GM21515 (cell line): ENCODE measurements at regions not wholly inside any gene's neighbourhood (a gene's known extent, or its start where the extent isn't known, plus 50 kb on each side); places are given as distances from the start of the nearest gene placed in this dataset.
"Not testable (repeated sequence)": the region's sequence is repeated elsewhere in the genome, so short reads cannot be mapped to it uniquely, and the experiment has no call there.

Experiments used
- ATAC-seq: cut with Tn5 transposase; IDR thresholded peaks from one replicate; pipeline ENCODE4 v1.9.1; 2021; ENCODE audit not compliant: unreplicated experiment

DNA sequence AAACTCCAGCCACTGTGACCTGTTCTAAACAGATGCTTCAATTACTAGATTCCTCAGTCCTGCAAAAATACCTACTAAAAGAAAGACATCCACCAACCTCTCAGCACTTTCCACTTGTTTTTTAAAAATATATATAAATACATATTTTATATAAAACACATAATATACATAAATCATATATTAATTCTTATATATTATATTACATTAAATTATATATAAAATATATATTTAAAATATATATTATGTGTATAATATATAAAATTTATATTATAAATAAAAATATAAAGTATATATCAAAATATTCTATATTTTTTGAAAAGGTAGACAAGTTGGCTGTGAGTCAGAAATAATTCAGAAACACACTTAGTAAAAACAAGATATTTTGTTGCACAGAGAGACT, 2371.8 kb upstream of the ACO1 start:
- ATAC-seq = no peak

DNA sequence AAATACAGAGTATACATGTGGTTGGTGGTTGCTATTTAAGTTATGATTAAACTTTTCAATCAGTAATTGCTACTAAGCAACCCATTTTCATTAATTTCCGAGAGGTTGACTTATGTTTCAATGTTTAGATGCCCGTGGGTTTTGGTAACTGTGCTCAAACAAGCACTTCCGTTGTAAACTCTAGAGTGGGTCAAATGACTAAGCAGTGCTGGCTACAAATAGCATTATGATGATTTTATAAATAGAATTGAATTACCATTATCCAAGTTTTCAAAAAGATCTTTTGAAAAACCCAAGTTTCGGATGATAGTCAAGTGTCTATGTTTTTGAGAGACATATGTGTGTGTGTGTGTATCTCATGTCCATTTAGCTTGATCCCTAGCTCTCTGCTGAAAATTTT, 2369.4 kb upstream of the ACO1 start:
- ATAC-seq = no peak

DNA sequence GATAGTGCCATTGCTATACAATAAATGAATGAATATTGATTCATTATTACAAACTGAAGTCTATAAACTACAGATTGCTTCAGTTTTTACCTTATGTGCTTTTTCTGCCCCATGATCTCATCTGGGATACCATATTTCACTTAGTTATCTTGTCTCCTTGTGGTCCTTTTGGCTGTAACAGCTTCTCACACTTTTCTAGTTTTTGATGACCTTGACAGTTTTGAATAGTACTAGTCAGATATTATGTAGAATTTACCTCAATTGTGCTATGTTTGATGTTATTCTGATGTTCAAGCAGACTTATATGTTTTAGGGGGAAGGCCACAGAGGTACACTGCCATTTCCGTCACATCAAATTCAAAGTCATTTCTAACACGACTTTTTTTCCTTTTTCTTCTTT, 2364.3 kb upstream of the ACO1 start:
- ATAC-seq = no peak

DNA sequence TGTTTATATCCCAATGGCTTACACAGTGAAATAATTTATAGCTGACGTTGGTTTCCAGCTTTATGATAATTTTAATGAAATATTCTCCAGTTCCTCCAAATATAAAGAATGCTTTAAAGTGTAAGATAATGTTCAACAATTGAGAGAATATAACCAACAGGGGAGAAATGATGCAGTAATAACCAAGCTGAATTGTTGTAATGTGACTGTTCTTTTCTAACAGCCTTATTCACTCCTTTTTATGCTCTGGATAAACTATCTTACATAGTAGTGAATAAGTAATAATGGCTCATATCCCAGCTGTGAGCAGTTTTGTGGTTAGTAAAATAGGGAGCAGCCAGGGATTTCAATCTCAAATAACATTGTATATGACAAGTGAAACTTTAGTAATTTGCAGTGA, 2348.7 kb upstream of the ACO1 start:
- ATAC-seq = no peak

- no peak for ATAC-seq
These were observed 2347.9 kb upstream of the ACO1 start for GRCh38 chr9:30036558-30036957.

GRCh38 chr9:30039712-30040111, 2344.7 kb upstream of the ACO1 start:
- no peak for ATAC-seq

DNA sequence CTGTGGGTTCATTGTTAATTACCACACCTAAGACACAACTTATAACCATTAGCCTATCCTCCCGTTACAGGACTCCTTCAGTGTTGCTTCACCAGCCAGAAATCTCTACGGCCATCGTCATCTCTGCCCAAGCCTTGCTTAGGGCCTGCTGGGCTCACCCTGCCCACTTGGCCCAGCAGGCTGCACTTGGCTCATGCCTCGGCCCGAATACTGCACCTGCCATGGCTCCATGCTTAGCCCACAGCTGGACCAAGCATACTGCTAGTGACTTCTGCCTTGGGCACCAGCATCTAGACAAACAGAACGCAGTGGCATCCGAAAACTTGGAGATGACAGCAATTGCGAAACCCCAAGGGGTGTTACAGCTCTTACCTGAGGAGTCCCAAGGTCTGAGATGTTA, 2336.0 kb upstream of the ACO1 start:
- no peak for ATAC-seq

GRCh38 chr9:30058463-30058862, 2326.0 kb upstream of the ACO1 start:
- ATAC-seq = no peak

- ATAC-seq = no peak
These were observed 2323.5 kb upstream of the ACO1 start for GRCh38 chr9:30060976-30061375.

DNA sequence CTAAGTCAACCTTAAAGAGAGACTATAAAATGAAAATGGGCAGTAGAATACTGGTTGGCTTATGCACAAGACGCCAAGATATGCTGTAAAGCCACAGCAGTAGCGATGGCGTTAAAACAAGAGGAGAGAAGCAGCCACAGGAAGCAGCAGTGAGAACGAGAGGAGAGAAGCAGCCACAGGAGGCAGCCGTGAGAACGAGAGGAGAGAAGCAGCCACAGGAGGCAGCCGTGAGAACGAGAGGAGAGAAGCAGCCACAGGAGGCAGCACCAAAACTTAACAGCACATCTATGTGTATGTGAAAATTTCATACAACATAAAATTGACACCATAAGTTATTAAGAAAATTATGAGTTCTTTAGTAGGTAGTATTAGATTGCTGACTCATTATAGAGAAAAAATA, 2318.6 kb upstream of the ACO1 start:
- ATAC-seq = no peak

DNA sequence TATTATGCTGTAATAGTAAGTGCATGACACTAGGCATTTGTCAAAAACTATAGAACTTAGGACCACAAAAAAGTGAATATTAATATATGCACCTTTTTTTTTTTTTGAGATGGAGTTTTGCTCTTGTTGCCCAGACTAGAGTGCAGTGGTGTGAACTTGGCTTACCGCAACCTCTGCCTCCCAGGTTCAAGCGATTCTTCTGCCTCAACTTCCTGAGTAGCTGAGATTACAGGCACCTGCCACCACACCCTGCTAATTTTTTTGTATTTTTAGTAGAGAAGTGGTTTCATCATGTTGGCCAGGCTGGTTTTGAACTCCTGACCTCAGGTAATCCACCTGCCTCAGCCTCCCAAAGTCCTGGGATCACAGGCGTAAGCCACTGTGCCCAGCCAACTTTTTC, 2315.2 kb upstream of the ACO1 start:
- not testable (repeated sequence) for ATAC-seq

DNA sequence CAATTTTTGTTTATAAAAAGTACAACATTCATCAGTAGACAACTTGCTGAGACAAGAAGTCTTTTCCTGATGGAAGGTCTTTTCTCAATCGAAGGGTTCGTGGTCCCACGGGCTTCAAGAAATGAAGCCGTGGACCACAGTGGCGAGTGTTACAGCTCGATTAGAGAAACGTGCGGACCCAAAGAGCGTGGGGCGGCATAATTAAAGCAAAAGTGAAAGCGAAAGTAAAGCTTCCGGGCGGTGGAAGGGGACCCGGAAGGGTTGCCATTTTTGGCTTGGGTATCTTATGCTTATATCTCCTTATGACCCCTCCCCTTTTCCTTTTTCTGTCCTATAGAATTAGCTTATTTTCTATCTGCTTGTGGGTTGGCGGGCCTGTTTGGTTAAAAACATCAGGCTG, 2309.4 kb upstream of the ACO1 start:
- ATAC-seq = no peak

DNA sequence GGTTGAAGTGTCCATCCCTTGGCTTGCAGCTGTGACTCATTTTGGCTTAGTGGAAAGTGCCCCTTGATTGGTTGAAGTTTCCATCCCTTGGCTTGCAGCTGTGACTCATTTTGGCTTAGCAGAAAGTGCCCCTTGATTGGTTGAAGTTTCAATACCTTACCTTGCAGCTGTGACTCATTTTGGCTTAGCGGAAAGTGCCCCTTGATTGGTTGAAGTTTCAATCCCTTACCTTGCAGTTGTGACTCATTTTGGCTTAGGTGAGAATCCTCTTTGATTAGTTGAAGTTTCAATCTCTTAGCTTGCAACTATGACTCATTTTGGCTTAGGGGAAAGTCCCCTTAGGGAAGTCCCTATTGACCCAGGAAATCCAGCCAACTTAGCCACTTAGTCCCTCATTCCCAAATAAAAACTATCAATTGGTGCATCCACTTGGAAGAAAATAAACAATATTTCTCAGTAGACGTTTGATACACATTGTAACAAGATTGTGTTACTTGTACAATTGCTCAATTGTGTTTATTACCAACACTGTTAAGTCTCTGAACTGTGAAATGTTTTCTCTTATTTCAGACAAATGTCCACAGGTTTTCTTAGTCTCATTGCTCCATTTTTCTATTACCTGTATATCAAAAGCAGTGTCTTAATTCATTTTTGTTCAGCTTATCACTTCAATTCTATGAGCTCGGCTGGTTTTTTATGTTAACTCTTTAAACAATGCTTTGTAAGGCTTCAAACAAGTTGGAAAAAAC, 2308.8 kb upstream of the ACO1 start:
- peak; percentile 79 for ATAC-seq

DNA sequence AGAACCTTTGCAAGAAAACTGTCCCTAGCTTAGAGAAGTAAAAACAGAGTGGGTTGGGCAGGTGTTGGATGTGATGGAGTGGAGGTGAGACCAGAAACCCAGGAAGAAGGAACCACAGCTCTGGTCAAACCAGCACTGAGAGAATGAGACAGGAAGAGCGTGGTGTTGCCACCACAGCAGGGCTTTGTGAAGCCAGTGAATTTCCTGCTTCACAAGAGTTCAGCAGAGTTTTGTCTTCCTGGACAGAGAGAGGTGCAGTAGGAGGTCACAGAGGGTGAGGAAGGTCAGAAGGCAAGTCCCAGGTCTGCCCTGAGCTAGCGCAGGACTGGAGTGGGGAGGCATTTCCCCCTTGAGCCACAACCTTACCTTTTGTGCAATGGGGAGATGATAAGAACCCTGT, 2306.2 kb upstream of the ACO1 start:
- no peak for ATAC-seq

- no peak for ATAC-seq
These were observed 2295.0 kb upstream of the ACO1 start for GRCh38 chr9:30089428-30089827.

GRCh38 chr9:30103647-30104394, 2280.6 kb upstream of the ACO1 start:
- no peak for ATAC-seq

GRCh38 chr9:30107134-30107533, 2277.3 kb upstream of the ACO1 start:
- ATAC-seq = not testable (repeated sequence)

- ATAC-seq = no peak
These were observed 2267.7 kb upstream of the ACO1 start for GRCh38 chr9:30116673-30117217.

DNA sequence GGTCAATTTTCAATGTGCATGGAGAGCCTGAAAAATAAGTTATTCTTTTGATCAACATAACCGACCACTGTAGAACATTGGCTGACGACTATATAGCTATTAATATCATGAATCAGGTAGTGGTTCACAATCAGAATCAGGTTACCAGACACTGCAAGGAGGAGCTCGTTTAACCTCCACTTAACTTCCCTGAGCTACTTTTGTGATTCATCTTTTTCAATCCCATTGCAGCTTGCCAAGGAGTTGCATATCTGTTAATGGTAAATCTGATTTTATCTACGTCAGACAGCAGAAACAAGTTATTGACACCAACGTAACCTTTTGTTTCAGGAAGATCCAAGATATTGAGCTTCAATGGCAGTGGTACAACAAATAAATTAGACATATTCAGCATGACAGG, 2263.8 kb upstream of the ACO1 start:
- ATAC-seq = no peak

GRCh38 chr9:30121611-30122010, 2262.8 kb upstream of the ACO1 start:
- no peak for ATAC-seq

- ATAC-seq = no peak
These were observed 2258.6 kb upstream of the ACO1 start for GRCh38 chr9:30125881-30126280.

- ATAC-seq = no peak
These were observed 2257.1 kb upstream of the ACO1 start for GRCh38 chr9:30127371-30127770.
